WTC11 (cell line): ENCODE measurements at regions not wholly inside any gene's neighbourhood (a gene's known extent, or its start where the extent isn't known, plus 50 kb on each side); places are given as distances from the start of the nearest gene placed in this dataset.

Experiments used
- ATAC-seq: fragments of 200-7000 bp; cut with Tn5 transposase; 2 replicates; pipeline ENCODE4 v1.10.0; 2021; ENCODE audit warnings: mild to moderate bottlenecking, moderate library complexity
- CTCF ChIA-PET: fragments of 300-600 bp; sonication (Branson Sonifier 250); formaldehyde crosslinking; loops from one replicate; lab custom pipeline; 2021; ENCODE audit warnings: antibody characterized with exemption; lab: Charles Lee
- POLR2A ChIA-PET: fragments of 350-600 bp; sonication (Branson Sonifier 250); formaldehyde crosslinking; loops from one replicate; lab custom pipeline; 2021; ENCODE audit warnings: antibody characterized with exemption; lab: Charles Lee
- DNase-seq: peaks from one replicate; pipeline ENCODE4 v3.0.0; 2021; ENCODE audit warnings: low spot score
- H3K27ac Mint-ChIP-seq: 2 replicates; pipeline ENCODE4 v1.8.0; 2021; ENCODE audit warnings: mixed read lengths
- H3K27me3 Mint-ChIP-seq: 2 replicates; pipeline ENCODE4 v1.8.0; 2021; ENCODE audit warnings: low read depth, mild to moderate bottlenecking, moderate library complexity, mixed read lengths
- H3K36me3 Mint-ChIP-seq: 2 replicates; pipeline ENCODE4 v1.8.0; 2021; ENCODE audit warnings: mixed read lengths
- H3K4me1 Mint-ChIP-seq: 2 replicates; pipeline ENCODE4 v1.8.0; 2022; ENCODE audit warnings: mixed read lengths
- H3K4me3 Mint-ChIP-seq: 2 replicates; pipeline ENCODE4 v1.8.0; 2021; ENCODE audit warnings: mild to moderate bottlenecking, moderate library complexity, mixed read lengths
- H3K9me3 Mint-ChIP-seq: 2 replicates; pipeline ENCODE4 v1.8.0; 2021; ENCODE audit warnings: mixed read lengths
- ATF1 ChIP-seq: sonication (generic); formaldehyde crosslinking; IDR thresholded peaks from 2 replicates; pipeline ENCODE4 v1.8.1; 2023; ENCODE audit warnings: mild to moderate bottlenecking, moderate library complexity, missing genetic modification reagents
- CREB1 ChIP-seq: sonication (generic); formaldehyde crosslinking; IDR thresholded peaks from 2 replicates; pipeline ENCODE4 v1.8.0; 2023; ENCODE audit warnings: mild to moderate bottlenecking, missing genetic modification reagents
- ELF4 ChIP-seq: sonication (generic); formaldehyde crosslinking; IDR thresholded peaks from 2 replicates; pipeline ENCODE4 v1.8.1; 2022; ENCODE audit warnings: low read depth, mild to moderate bottlenecking, moderate library complexity, missing genetic modification reagents
- FOXP1 ChIP-seq: sonication (generic); formaldehyde crosslinking; IDR thresholded peaks from 2 replicates; pipeline ENCODE4 v1.8.0; 2022; ENCODE audit warnings: missing genetic modification reagents, mild to moderate bottlenecking, moderate library complexity, borderline replicate concordance
- JUN ChIP-seq: sonication (generic); formaldehyde crosslinking; IDR thresholded peaks from 2 replicates; pipeline ENCODE4 v1.8.0; 2023; ENCODE audit warnings: mild to moderate bottlenecking, missing genetic modification reagents
- MYBL2 ChIP-seq: sonication (generic); formaldehyde crosslinking; IDR thresholded peaks from 2 replicates; pipeline ENCODE4 v1.8.1; 2023; ENCODE audit warnings: mild to moderate bottlenecking, moderate library complexity, missing genetic modification reagents
- NFYB ChIP-seq: sonication (generic); formaldehyde crosslinking; conservative IDR thresholded peaks from 2 replicates; pipeline ENCODE4 v1.8.0; 2022; ENCODE audit warnings: low read depth, missing genetic modification reagents
- RELA ChIP-seq: sonication (generic); formaldehyde crosslinking; IDR thresholded peaks from 2 replicates; pipeline ENCODE4 v1.8.1; 2022; ENCODE audit warnings: missing genetic modification reagents, mild to moderate bottlenecking, borderline replicate concordance
- ZNF396 ChIP-seq: fragments of 250-450 bp; sonication (Bioruptor Pico); IDR thresholded peaks from 2 replicates; pipeline ENCODE4 v1.8.0; 2021; ENCODE audit warnings: mild to moderate bottlenecking, moderate library complexity, borderline replicate concordance
- ZNF423 ChIP-seq: fragments of 250-450 bp; sonication (Bioruptor Pico); IDR thresholded peaks from 2 replicates; pipeline ENCODE4 v2.1.2; 2022; ENCODE audit warnings: mild to moderate bottlenecking, moderate library complexity
- TF ChIP-seq, protein P1 (sequence below): fragments of 250-450 bp; sonication (Bioruptor Pico); IDR thresholded peaks from 2 replicates; pipeline ENCODE4 v2.1.2; 2022; ENCODE audit warnings: mild to moderate bottlenecking, moderate library complexity
- TF ChIP-seq, protein P2 (sequence below): sonication (generic); formaldehyde crosslinking; IDR thresholded peaks from 2 replicates; pipeline ENCODE4 v1.8.0; 2022; ENCODE audit warnings: mild to moderate bottlenecking, missing genetic modification reagents
- TF ChIP-seq, protein P3 (sequence below): sonication (generic); formaldehyde crosslinking; conservative IDR thresholded peaks from 2 replicates; pipeline ENCODE4 v1.8.1; 2023; ENCODE audit warnings: mild to moderate bottlenecking, low read depth, missing genetic modification reagents, moderate library complexity
- TF ChIP-seq, protein P4 (sequence below): sonication (generic); formaldehyde crosslinking; IDR thresholded peaks from 2 replicates; pipeline ENCODE4 v1.8.1; 2023; ENCODE audit warnings: mild to moderate bottlenecking, missing genetic modification reagents
- TF ChIP-seq, protein P5 (sequence below): sonication (generic); formaldehyde crosslinking; IDR thresholded peaks from 2 replicates; pipeline ENCODE4 v1.8.1; 2023; ENCODE audit warnings: mild to moderate bottlenecking, missing genetic modification reagents, moderate library complexity
- TF ChIP-seq, protein P6 (sequence below): sonication (generic); formaldehyde crosslinking; IDR thresholded peaks from 2 replicates; pipeline ENCODE4 v1.8.0; 2022; ENCODE audit warnings: mild to moderate bottlenecking, missing genetic modification reagents
- TF ChIP-seq, protein P7 (sequence below): fragments of 250-450 bp; sonication (Bioruptor Pico); IDR thresholded peaks from 2 replicates; pipeline ENCODE4 v1.9.0; 2021; ENCODE audit warnings: mild to moderate bottlenecking, borderline replicate concordance
- TF ChIP-seq, protein P8 (sequence below): sonication (generic); formaldehyde crosslinking; IDR thresholded peaks from 2 replicates; pipeline ENCODE4 v1.8.1; 2023; ENCODE audit warnings: mild to moderate bottlenecking, missing genetic modification reagents

DNA sequence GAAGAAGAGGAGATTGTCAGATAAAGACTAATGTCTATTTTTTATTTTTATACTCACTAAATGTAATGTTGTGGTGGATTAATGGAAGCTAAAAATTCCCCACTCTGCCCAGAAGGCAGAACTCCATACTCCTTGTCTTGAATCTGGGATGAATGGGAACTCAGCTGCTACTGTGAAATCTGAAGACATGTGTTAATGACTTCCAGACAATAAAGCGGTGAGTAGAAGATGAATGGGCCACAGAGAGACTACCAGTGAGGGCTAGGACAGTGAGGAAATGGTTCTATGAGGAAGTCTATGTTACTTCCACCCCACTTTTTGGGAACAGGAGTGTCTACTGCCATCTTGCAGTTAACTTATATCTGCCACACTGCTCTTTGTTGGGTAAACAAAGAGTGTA lies 726.9 kb downstream of the CDH8 start:
- no peaks in the 10 kb centered on the region for H3K36me3 Mint-ChIP-seq
- DNase-seq (no peak), ATAC-seq (no peak)
- ChIA-PET CTCF (no interaction called here), POLR2A (no interaction called here)
- H3K4me3 Mint-ChIP-seq = no peak overlapping the region
- H3K4me1 Mint-ChIP-seq = no peaks in the 10 kb centered on the region
- H3K9me3 Mint-ChIP-seq = no peaks in the 10 kb centered on the region
- H3K27me3 Mint-ChIP-seq = no peaks in the 10 kb centered on the region
- TF ChIP-seq MYBL2 (CRISPR knock-in tag) = no peak
- TF ChIP-seq, protein P1, sequence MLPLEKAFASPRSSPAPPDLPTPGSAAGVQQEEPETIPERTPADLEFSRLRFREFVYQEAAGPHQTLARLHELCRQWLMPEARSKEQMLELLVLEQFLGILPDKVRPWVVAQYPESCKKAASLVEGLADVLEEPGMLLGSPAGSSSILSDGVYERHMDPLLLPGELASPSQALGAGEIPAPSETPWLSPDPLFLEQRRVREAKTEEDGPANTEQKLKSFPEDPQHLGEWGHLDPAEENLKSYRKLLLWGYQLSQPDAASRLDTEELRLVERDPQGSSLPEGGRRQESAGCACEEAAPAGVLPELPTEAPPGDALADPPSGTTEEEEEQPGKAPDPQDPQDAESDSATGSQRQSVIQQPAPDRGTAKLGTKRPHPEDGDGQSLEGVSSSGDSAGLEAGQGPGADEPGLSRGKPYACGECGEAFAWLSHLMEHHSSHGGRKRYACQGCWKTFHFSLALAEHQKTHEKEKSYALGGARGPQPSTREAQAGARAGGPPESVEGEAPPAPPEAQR (CRISPR knock-in tag) = no peak
- no peak for TF ChIP-seq JUN (CRISPR knock-in tag)
- H3K27ac Mint-ChIP-seq = no peak overlapping the region

DNA sequence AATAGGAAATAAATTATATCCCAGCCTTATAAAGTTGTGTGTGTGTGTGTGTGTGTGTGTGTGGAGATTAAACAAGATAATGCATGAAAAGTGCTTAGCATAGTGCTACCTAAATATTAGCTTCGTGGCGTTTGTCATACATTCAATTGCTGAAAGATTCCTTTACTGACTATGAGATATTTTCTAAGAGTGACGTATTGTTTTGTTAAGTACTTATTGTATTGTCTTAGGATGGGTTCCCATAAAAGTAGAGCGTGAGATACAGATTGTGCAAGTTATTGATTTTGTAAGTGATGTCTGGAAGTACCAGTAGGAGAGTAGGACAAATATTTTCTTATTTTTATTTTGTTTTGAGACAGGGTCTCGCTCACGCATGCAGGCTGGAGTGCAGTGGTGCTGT lies 730.0 kb downstream of the CDH8 start:
- Mint-ChIP-seq H3K27me3 (no peaks in the 10 kb centered on the region), H3K4me1 (no peaks in the 10 kb centered on the region), H3K27ac (no peak overlapping the region), H3K4me3 (no peak overlapping the region), H3K9me3 (no peaks in the 10 kb centered on the region), H3K36me3 (no peaks in the 10 kb centered on the region)
- no peak for ATAC-seq
- POLR2A ChIA-PET = no interaction called here
- CTCF ChIA-PET = no interaction called here
- TF ChIP-seq ELF4 (no peak), ATF1 (CRISPR knock-in tag) (no peak), NFYB (no peak), JUN (CRISPR knock-in tag) (no peak), ZNF423 (CRISPR knock-in tag) (no peak), RELA (CRISPR knock-in tag) (no peak), CREB1 (CRISPR knock-in tag) (no peak), ZNF396 (CRISPR knock-in tag) (no peak), FOXP1 (CRISPR knock-in tag) (no peak)
- TF ChIP-seq, protein P2, sequence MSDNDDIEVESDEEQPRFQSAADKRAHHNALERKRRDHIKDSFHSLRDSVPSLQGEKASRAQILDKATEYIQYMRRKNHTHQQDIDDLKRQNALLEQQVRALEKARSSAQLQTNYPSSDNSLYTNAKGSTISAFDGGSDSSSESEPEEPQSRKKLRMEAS (CRISPR knock-in tag) = no peak
- TF ChIP-seq, protein P3, sequence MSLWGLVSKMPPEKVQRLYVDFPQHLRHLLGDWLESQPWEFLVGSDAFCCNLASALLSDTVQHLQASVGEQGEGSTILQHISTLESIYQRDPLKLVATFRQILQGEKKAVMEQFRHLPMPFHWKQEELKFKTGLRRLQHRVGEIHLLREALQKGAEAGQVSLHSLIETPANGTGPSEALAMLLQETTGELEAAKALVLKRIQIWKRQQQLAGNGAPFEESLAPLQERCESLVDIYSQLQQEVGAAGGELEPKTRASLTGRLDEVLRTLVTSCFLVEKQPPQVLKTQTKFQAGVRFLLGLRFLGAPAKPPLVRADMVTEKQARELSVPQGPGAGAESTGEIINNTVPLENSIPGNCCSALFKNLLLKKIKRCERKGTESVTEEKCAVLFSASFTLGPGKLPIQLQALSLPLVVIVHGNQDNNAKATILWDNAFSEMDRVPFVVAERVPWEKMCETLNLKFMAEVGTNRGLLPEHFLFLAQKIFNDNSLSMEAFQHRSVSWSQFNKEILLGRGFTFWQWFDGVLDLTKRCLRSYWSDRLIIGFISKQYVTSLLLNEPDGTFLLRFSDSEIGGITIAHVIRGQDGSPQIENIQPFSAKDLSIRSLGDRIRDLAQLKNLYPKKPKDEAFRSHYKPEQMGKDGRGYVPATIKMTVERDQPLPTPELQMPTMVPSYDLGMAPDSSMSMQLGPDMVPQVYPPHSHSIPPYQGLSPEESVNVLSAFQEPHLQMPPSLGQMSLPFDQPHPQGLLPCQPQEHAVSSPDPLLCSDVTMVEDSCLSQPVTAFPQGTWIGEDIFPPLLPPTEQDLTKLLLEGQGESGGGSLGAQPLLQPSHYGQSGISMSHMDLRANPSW (CRISPR knock-in tag) = no peak
- TF ChIP-seq, protein P4, sequence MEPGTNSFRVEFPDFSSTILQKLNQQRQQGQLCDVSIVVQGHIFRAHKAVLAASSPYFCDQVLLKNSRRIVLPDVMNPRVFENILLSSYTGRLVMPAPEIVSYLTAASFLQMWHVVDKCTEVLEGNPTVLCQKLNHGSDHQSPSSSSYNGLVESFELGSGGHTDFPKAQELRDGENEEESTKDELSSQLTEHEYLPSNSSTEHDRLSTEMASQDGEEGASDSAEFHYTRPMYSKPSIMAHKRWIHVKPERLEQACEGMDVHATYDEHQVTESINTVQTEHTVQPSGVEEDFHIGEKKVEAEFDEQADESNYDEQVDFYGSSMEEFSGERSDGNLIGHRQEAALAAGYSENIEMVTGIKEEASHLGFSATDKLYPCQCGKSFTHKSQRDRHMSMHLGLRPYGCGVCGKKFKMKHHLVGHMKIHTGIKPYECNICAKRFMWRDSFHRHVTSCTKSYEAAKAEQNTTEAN (CRISPR knock-in tag) = no peak
- TF ChIP-seq, protein P5, sequence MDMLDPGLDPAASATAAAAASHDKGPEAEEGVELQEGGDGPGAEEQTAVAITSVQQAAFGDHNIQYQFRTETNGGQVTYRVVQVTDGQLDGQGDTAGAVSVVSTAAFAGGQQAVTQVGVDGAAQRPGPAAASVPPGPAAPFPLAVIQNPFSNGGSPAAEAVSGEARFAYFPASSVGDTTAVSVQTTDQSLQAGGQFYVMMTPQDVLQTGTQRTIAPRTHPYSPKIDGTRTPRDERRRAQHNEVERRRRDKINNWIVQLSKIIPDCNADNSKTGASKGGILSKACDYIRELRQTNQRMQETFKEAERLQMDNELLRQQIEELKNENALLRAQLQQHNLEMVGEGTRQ = no peak
- TF ChIP-seq, protein P6, sequence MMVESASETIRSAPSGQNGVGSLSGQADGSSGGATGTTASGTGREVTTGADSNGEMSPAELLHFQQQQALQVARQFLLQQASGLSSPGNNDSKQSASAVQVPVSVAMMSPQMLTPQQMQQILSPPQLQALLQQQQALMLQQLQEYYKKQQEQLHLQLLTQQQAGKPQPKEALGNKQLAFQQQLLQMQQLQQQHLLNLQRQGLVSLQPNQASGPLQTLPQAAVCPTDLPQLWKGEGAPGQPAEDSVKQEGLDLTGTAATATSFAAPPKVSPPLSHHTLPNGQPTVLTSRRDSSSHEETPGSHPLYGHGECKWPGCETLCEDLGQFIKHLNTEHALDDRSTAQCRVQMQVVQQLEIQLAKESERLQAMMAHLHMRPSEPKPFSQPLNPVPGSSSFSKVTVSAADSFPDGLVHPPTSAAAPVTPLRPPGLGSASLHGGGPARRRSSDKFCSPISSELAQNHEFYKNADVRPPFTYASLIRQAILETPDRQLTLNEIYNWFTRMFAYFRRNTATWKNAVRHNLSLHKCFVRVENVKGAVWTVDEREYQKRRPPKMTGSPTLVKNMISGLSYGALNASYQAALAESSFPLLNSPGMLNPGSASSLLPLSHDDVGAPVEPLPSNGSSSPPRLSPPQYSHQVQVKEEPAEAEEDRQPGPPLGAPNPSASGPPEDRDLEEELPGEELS (CRISPR knock-in tag) = no peak
- TF ChIP-seq, protein P7, sequence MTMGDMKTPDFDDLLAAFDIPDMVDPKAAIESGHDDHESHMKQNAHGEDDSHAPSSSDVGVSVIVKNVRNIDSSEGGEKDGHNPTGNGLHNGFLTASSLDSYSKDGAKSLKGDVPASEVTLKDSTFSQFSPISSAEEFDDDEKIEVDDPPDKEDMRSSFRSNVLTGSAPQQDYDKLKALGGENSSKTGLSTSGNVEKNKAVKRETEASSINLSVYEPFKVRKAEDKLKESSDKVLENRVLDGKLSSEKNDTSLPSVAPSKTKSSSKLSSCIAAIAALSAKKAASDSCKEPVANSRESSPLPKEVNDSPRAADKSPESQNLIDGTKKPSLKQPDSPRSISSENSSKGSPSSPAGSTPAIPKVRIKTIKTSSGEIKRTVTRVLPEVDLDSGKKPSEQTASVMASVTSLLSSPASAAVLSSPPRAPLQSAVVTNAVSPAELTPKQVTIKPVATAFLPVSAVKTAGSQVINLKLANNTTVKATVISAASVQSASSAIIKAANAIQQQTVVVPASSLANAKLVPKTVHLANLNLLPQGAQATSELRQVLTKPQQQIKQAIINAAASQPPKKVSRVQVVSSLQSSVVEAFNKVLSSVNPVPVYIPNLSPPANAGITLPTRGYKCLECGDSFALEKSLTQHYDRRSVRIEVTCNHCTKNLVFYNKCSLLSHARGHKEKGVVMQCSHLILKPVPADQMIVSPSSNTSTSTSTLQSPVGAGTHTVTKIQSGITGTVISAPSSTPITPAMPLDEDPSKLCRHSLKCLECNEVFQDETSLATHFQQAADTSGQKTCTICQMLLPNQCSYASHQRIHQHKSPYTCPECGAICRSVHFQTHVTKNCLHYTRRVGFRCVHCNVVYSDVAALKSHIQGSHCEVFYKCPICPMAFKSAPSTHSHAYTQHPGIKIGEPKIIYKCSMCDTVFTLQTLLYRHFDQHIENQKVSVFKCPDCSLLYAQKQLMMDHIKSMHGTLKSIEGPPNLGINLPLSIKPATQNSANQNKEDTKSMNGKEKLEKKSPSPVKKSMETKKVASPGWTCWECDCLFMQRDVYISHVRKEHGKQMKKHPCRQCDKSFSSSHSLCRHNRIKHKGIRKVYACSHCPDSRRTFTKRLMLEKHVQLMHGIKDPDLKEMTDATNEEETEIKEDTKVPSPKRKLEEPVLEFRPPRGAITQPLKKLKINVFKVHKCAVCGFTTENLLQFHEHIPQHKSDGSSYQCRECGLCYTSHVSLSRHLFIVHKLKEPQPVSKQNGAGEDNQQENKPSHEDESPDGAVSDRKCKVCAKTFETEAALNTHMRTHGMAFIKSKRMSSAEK = no peak
- TF ChIP-seq, protein P8, sequence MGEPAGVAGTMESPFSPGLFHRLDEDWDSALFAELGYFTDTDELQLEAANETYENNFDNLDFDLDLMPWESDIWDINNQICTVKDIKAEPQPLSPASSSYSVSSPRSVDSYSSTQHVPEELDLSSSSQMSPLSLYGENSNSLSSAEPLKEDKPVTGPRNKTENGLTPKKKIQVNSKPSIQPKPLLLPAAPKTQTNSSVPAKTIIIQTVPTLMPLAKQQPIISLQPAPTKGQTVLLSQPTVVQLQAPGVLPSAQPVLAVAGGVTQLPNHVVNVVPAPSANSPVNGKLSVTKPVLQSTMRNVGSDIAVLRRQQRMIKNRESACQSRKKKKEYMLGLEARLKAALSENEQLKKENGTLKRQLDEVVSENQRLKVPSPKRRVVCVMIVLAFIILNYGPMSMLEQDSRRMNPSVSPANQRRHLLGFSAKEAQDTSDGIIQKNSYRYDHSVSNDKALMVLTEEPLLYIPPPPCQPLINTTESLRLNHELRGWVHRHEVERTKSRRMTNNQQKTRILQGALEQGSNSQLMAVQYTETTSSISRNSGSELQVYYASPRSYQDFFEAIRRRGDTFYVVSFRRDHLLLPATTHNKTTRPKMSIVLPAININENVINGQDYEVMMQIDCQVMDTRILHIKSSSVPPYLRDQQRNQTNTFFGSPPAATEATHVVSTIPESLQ (CRISPR knock-in tag) = no peak
- DNase-seq = no peak
